ENCODE measurements at regions not wholly inside any gene's neighbourhood (a gene's known extent, or its start where the extent isn't known, plus 50 kb on each side); places are given as distances from the start of the nearest gene placed in this dataset.

DNA sequence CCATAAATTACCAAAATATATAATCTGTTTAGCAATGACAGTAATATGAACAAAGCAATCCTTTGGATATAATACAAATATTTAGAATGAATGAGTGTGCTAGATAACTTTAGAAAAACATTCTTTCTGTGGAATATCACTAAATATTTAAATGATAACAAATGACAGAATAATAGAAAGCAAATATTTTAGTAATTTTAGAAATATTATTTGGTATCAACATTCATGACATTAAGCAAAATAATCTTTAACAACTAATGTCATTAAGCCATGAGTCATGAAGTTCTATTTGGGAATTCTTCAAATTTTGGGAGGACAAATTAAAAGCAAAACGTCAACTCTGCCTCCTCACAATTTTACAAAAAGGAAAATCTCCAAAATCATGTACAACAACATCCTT is 844.8 kb upstream of the LRRN3 start:
- TF ChIP-seq GATA2 (IDR thresholded peaks at IDR 0.05; ENCODE audit: low read depth, low read length): no peak
- no peak for TF ChIP-seq GATA3 (IDR thresholded peaks at IDR 0.05; ENCODE audit: low read depth, low read length)

DNA sequence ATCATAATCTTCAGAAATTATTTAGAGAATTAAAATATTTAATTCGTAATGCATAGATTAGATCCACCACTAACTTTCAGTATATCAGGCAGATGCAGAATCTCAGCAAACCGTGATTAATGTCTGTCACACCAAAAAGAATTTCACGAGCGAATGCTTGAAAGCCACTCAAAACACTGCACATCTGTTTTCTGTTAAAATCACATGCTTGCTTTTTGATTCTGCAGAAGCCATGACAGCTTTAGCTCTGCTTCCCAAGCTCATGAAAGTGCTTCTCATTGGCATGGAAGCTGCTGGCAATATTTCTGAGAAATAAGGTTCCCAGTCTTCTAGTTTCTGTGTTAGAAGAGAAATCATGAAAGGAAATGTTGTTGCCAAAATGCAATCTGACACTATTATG is 837.8 kb upstream of the LRRN3 start:
- TF ChIP-seq GATA2 (IDR thresholded peaks at IDR 0.05; ENCODE audit: low read depth, low read length) (no peak; the same call in 1 of the 2 replicates), GATA3 (IDR thresholded peaks at IDR 0.05; ENCODE audit: low read depth, low read length) (no peak)

DNA sequence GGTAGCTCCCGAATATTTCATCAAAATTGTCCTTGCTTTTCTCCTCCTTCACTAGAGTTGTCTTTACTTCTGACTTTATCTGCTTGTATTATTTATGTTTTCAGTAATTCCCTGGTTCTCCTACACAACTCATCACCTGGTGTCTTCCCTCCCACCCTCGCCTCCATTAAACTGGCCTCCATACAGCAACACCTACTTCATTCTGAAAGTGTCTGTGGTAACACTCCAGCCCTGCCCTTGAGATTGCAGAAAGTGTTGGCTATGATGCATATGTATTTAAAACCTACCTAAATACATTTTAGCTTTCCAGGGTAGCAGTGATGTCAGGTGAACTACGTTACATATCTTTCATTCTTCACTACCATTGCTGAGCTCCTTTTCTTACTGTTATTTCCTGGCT is 833.3 kb upstream of the LRRN3 start:
- TF ChIP-seq GATA3 (IDR thresholded peaks at IDR 0.05; ENCODE audit: low read depth, low read length) (no peak), GATA2 (IDR thresholded peaks at IDR 0.05; ENCODE audit: low read depth, low read length) (no peak)

DNA sequence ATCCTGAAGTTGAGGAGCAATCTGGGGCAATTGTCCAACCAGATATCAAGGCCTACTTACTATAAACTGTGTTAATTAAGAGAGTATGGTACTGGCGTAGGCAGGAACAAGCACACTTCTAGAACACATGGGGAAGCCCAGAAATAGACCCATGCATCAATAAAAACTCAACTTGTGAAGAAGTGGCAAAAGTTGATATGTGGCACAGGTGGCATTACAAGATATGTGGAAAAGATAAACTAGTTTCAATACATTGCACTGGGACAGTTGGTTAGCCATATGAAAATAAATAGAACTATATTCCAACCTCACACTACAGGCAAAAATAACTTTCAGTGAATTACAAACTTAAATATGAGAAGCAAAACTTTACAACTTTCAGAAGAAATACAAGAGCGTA is 828.7 kb upstream of the LRRN3 start:
- no peak for TF ChIP-seq GATA2 (IDR thresholded peaks at IDR 0.05; ENCODE audit: low read depth, low read length)
- no peak for TF ChIP-seq GATA3 (IDR thresholded peaks at IDR 0.05; ENCODE audit: low read depth, low read length)

DNA sequence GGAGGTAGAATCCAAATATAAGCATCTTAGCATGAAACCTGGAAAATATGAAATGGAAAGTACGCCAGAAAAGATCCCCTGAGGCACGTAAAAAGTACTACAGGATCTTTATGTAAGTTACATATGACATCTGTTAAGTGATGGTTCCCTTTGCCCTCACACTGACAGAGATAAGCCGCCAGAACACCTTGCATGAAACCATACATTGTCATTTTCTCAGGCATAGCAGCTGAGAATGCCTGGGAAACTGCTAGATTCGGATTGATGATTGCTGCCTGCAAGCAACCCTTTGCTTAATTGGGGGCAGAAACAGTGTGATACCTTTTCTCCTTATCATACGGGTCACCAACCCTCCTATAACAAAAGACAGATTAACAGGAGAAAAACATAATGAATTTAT is 826.6 kb upstream of the LRRN3 start:
- TF ChIP-seq GATA2 (IDR thresholded peaks at IDR 0.05; ENCODE audit: low read depth, low read length): peak; percentile 92
- TF ChIP-seq GATA3 (IDR thresholded peaks at IDR 0.05; ENCODE audit: low read depth, low read length): peak; percentile 87

DNA sequence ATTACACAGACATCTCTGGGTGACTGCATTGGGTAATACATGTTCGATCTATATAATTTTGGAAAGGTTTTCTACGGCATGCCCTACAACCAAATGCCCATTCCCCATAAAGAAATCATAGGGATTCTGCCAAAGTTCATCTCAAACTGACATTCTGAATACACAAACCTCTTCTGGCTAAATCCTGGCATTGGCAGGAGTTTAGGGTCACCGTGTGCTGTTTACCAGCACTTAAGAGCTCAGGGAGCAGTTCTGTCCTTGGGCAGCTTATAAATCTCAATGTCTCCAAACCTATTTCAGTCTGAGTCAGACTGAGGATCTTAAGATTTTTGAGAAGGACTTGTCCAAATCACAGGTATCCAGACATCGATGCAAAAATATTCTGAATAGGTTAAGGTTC is 809.6 kb upstream of the LRRN3 start:
- no peak for TF ChIP-seq GATA2 (IDR thresholded peaks at IDR 0.05; ENCODE audit: low read depth, low read length)
- TF ChIP-seq GATA3 (IDR thresholded peaks at IDR 0.05; ENCODE audit: low read depth, low read length): no peak

DNA sequence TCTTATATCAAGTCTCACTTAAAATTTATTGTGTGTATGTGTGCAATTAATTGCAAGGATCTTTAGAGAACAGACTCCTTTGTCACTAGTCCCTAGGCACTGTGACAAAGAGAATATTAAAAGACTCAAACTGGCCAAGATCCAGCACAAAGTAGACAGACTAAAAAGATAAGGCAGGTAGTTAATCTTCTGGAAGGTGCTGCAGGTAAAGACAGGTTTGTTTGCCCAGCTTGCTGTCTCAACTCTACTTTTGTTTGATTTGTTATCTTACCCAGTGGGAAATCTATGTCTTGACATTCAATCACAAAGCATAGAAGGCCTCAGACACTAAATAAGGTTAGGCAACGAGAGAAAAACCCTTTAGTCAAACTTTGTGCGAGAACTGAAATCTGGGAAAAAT is 807.9 kb upstream of the LRRN3 start:
- TF ChIP-seq GATA2 (IDR thresholded peaks at IDR 0.05; ENCODE audit: low read depth, low read length) (no peak), GATA3 (IDR thresholded peaks at IDR 0.05; ENCODE audit: low read depth, low read length) (no peak)

DNA sequence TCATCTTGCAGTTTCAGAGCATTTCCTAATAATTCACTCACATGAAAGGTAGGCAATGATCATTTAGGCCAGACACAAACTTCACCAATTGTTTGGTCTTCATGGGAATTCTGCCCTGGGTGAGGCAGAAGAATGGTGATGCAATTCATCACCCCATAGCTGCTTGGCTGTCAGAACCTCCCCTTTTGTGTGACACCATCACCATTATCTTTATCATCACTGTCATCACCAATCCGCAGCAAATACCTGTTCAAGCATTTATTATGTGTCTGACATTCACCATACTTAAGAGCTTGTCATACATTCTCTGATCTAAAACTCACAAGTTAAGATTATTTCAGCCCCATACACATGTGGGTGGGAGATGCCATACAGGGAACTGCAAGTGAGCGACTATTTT is 799.5 kb upstream of the LRRN3 start:
- TF ChIP-seq GATA2 (IDR thresholded peaks at IDR 0.05; ENCODE audit: low read depth, low read length): no peak
- TF ChIP-seq GATA3 (IDR thresholded peaks at IDR 0.05; ENCODE audit: low read depth, low read length): no peak

DNA sequence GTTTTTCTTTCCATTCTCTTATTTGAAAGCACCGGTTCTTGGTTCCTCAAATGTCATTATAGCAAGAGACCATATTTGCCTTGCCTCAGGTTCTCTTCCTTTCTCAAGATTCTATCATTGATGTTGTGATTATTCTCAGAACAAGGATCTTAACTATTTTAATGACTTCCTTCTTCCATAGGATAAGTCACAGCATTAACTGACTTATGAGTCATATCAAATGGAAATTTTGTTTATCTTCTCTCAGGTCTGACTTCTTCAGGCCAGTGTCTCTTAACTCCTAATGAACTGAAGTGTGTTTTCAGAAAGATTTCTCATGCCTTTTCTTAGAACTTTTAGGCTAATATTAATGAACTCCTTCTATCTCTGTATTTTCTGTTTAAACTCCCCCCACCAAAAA is 794.6 kb upstream of the LRRN3 start:
- TF ChIP-seq GATA3 (IDR thresholded peaks at IDR 0.05; ENCODE audit: low read depth, low read length) (no peak), GATA2 (IDR thresholded peaks at IDR 0.05; ENCODE audit: low read depth, low read length) (no peak)

DNA sequence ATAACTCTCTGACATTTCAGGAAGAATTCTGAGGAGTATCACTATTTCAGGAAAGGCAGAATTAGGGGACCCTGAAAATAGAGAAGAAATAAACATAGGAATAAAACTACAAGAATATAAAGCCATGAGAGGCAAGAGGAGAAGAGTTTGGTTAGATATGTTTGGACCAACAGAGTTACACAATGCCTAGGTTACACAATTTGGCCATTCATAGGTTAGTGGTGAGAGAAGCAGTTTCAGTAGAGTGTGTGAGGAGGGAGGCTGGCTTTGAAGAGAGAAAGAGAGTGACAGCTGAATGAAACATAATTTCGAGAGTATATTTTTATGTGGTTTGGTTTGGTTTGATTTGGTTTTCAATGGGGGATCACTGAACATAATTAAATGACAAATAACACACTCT is 783.2 kb upstream of the LRRN3 start:
- TF ChIP-seq GATA3 (IDR thresholded peaks at IDR 0.05; ENCODE audit: low read depth, low read length) (no peak), GATA2 (IDR thresholded peaks at IDR 0.05; ENCODE audit: low read depth, low read length) (no peak)

DNA sequence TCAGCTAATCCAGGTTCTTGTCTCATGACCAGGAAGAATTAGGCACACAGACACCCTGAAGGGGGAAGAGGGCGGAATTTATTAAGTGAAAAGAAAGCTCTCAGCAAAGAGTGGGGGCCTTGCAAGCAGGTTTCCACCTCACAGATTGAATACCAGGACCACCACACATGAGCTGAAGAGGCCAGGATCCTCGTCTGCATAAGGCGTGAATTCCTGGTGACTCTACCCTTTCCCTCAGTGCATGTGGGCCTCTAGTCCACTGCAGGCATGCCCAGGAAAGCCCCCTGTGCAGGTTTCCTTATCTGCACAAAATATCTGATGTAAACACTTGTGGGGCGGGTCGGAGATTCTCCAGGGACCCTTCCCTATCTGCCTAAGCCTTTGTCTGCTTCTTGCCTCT is 782.1 kb upstream of the LRRN3 start:
- no peak for TF ChIP-seq GATA3 (IDR thresholded peaks at IDR 0.05; ENCODE audit: low read depth, low read length)

DNA sequence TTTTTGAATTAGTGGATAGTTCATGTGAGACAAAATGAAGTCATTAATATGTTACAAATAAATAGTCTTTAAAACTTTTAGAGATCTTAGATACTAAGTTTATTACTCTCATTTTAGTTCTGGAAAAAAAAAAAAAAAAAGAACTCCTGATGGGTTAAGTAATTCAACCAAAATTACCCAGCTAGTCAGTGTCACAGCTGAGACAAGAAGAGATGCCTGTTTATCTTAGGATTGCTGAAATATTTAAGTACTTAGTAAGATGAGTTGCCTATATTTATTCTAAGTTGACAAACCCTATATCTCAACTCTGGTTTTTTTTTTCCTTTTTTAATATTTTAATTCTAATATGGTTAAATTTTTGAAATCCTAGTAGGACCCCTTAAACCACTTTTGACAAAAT is 781.0 kb upstream of the LRRN3 start:
- TF ChIP-seq GATA3 (IDR thresholded peaks at IDR 0.05; ENCODE audit: low read depth, low read length) (no peak), GATA2 (IDR thresholded peaks at IDR 0.05; ENCODE audit: low read depth, low read length) (no peak)

DNA sequence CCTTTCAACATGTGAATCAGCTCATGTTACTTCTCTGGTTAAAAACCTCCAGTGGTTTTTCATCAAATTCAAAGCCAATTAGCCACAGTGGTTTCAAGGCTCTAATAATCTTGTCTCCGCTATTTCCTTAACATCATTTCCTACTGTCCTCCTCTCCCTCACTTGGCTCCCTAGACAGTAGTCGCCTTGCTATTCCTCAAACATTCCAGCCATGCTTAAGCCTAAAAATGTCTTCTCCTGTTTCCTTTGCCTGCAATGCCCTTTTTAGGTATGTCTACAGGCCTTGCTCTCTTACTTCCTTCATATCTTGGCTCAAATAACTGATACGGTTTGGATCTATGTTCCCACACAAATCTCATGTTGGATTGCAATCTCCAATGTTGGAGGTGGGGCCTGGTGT is 779.4 kb upstream of the LRRN3 start:
- TF ChIP-seq GATA3 (IDR thresholded peaks at IDR 0.05; ENCODE audit: low read depth, low read length) (no peak), GATA2 (IDR thresholded peaks at IDR 0.05; ENCODE audit: low read depth, low read length) (no peak)

DNA sequence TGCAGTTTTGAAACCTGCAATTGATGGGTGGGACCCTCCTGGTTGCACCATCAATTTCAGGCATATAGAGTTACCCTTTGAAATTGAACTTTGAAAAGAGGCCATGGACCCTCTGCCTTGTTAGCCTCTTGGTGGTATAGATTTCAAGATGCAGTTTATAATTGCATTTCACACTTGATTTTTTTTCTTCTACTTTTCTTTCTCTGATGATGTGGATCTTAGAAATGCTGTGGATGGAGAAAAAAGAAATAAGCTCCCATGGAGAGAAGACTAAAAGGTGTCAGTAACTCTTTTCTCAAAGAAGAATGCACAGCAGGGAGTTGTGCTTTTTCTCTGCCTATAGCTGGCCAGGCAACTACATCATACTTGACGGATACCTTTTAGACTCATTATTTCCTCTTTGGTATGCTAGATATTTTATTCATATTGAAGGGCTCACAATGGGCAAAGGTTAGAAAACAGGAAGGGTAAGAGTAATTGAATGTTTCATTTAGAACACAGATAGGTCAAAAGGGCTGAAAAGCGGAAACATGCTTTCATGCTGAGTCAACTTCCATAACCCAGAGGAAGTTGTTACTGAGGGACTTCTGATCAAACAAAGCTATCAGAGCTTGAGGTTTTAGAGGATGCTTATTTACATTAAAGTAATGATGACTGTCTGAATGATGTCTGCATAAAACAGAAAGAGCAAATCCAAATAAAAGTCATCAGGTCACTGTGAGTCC is 773.2 kb upstream of the LRRN3 start:
- TF ChIP-seq GATA3 (IDR thresholded peaks at IDR 0.05; ENCODE audit: low read depth, low read length) (no peak), GATA2 (IDR thresholded peaks at IDR 0.05; ENCODE audit: low read depth, low read length) (no peak)

DNA sequence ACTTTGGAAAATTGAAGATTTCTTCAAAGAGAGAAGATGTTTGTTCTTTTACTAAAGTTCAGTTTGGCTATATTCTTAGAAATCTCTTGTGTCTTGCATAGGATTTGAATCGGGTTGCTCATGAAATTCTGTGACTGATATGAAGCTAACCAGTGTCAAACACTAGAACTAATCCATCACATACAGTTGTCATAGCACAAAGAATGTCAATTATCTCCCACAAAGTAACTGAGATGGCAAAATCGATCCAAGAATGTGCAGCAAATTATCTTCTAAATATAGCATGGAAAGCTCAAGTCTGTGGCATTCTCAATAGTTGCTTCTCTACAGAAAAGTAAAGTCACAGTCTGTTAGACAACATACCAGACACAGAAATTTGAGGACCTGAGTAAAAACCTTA is 768.1 kb upstream of the LRRN3 start:
- TF ChIP-seq GATA3 (IDR thresholded peaks at IDR 0.05; ENCODE audit: low read depth, low read length) (no peak), GATA2 (IDR thresholded peaks at IDR 0.05; ENCODE audit: low read depth, low read length) (no peak)

DNA sequence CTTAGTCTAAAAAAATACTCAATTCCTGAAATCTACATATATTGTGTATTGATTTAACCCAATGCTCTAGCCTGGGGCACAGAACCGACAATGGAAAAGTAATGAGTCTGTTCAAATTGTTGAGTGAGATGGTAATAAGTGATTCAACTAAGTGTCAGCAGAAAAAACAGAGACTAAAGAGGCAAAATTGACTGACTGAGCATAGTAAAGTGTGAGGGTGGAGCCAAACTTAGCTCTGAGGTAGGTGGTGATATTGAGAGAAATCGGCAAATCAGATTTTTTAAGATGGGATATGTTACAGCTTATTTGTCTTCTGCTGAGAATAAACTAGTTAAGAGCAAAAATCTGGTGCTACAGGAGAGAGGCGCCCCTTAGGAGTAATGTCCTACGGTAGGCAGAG is 764.0 kb upstream of the LRRN3 start:
- no peak for TF ChIP-seq GATA3 (IDR thresholded peaks at IDR 0.05; ENCODE audit: low read depth, low read length)
- no peak for TF ChIP-seq GATA2 (IDR thresholded peaks at IDR 0.05; ENCODE audit: low read depth, low read length)

Data from SH-SY5Y (cell line).